BJ (cell line): ENCODE measurements at regions not wholly inside any gene's neighbourhood (a gene's known extent, or its start where the extent isn't known, plus 50 kb on each side); places are given as distances from the start of the nearest gene placed in this dataset.
A peak's percentile ranks its signal among the peaks of the same experiment; 100 is the strongest.

Source experiments
- CTCF ChIA-PET: fragments of 350-600 bp; formaldehyde crosslinking; extraction: SDS; loops from one replicate; lab custom pipeline; 2021; ENCODE audit warnings: antibody characterized with exemption, inconsistent platforms; lab: Yijun Ruan, JAX
- POLR2A ChIA-PET: fragments of 300-600 bp; sonication (Branson Sonifier 250); formaldehyde crosslinking; extraction: SDS; loops from one replicate; lab custom pipeline; 2021; ENCODE audit warnings: antibody characterized with exemption; lab: Charles Lee
- DNase-seq: peaks from one replicate; pipeline ENCODE4 v3.0.0-alpha.2; 2011; ENCODE audit warnings: low read depth
- H3K27me3 ChIP-seq: 2 replicates; pipeline ENCODE4 v1.6.0; 2011; ENCODE audit warnings: low read length; ENCODE audit not compliant: control insufficient read depth, insufficient read depth
- H3K36me3 ChIP-seq: 2 replicates; pipeline ENCODE4 v1.5.1; 2011; ENCODE audit warnings: low read length; ENCODE audit not compliant: control insufficient read depth, insufficient read depth
- H3K4me3 ChIP-seq: 2 replicates; pipeline ENCODE4 v1.5.1; 2011; ENCODE audit warnings: low read depth, mild to moderate bottlenecking, control low read depth, low read length
- CTCF ChIP-seq: IDR thresholded peaks from 2 replicates; pipeline ENCODE4 v1.5.1; 2011; ENCODE audit warnings: low read depth, mild to moderate bottlenecking, control low read depth, inconsistent platforms, low read length, moderate library complexity; ENCODE audit not compliant: insufficient read depth

GRCh38 chr10:9605231-9605630 lies 1412.4 kb upstream of the CELF2 start:
- Histone ChIP-seq H3K4me3 (no peak overlapping the region), H3K36me3 (no peaks in the 10 kb centered on the region), H3K27me3 (no peaks in the 10 kb centered on the region)
- no peak for TF ChIP-seq CTCF
- ChIA-PET POLR2A (no interaction called here), CTCF (interaction anchor here (0.6 kb wide), 1 partner anchor 59 kb away, joined by 3 read pairs; no protein-coding TSS in a partner anchor)
- no peak for DNase-seq

GRCh38 chr10:9608602-9609001 lies 1409.1 kb upstream of the CELF2 start:
- ChIA-PET CTCF (interaction anchor here (0.6 kb wide), 1 partner anchor 590 kb away, joined by 3 read pairs; no protein-coding TSS in a partner anchor), POLR2A (no interaction called here)
- no peak for DNase-seq
- no peaks in the 10 kb centered on the region for H3K27me3 ChIP-seq
- no peaks in the 10 kb centered on the region for H3K36me3 ChIP-seq
- peak; percentile 31; the same call in 1 of the 2 replicates for TF ChIP-seq CTCF
- H3K4me3 ChIP-seq: no peak overlapping the region

GRCh38 chr10:9613338-9614075 lies 1404.2 kb upstream of the CELF2 start:
- no peak overlapping the region for H3K4me3 ChIP-seq
- ChIA-PET CTCF (no interaction called here), POLR2A (no interaction called here)
- no peak for TF ChIP-seq CTCF
- no peaks in the 10 kb centered on the region for H3K36me3 ChIP-seq
- H3K27me3 ChIP-seq: no peaks in the 10 kb centered on the region
- no peak for DNase-seq

- DNase-seq: no peak
- Histone ChIP-seq H3K4me3 (no peak overlapping the region), H3K27me3 (no peaks in the 10 kb centered on the region), H3K36me3 (no peaks in the 10 kb centered on the region)
- ChIA-PET CTCF (interaction anchor here (0.6 kb wide), 1 partner anchor 30 kb away, joined by 3 read pairs; no protein-coding TSS in a partner anchor), POLR2A (no interaction called here)
- TF ChIP-seq CTCF: no peak
Measured at GRCh38 chr10:9615189-9615588, 1402.5 kb upstream of the CELF2 start.

GRCh38 chr10:9621216-9621615 lies 1396.5 kb upstream of the CELF2 start:
- TF ChIP-seq CTCF: no peak
- DNase-seq: no peak
- ChIA-PET POLR2A (no interaction called here), CTCF (no interaction called here)
- Histone ChIP-seq H3K4me3 (no peak overlapping the region), H3K27me3 (no peaks in the 10 kb centered on the region), H3K36me3 (no peaks in the 10 kb centered on the region)
